ENCODE measurements at regions not wholly inside any gene's neighbourhood (a gene's known extent, or its start where the extent isn't known, plus 50 kb on each side); places are given as distances from the start of the nearest gene placed in this dataset.

DNA sequence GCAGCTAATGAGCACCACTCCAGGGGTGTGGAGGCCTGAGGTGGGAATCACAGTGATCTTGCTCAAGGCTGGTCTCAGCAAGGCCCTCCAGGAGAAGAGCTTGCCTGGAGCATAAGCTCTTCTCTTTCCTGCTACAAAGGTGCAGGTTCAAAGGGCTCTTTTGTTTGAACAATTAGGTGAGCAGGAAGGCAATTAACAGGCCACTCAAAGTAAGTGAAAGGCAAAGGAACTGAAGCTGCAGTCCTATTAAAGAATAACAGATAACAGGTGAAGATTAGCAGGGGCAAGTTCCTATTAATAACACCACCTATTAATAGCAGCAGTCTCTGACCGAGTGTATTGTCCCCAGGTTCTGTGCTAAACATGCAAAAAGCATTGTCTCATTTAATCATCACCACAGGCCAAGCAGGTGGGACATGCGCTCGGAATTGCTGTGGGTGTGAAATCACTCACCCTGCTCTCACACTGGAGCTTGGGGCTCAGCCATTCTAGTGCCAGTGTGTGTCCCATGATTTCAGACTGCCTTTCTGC is 113.8 kb downstream of the RHOU start (continued):
- TF ChIP-seq ERF (CRISPR knock-in tag; IDR thresholded peaks at IDR 0.05): 0 out of 2 replicates have a peak, but pooled peaks have one; percentile 16
- peak; percentile 95 for TF ChIP-seq PPARG (CRISPR knock-in tag; conservative IDR thresholded peaks at IDR 0.05)
- no peak for TF ChIP-seq ZNF816 (CRISPR knock-in tag; IDR thresholded peaks at IDR 0.05; ENCODE audit: borderline replicate concordance)
- no peak for TF ChIP-seq HOXA3 (CRISPR knock-in tag; IDR thresholded peaks at IDR 0.05)
- no peak for TF ChIP-seq TBL1XR1 (IDR thresholded peaks at IDR 0.05; ENCODE audit: borderline replicate concordance, low read length, partially characterized antibody)
- TF ChIP-seq, protein P1, sequence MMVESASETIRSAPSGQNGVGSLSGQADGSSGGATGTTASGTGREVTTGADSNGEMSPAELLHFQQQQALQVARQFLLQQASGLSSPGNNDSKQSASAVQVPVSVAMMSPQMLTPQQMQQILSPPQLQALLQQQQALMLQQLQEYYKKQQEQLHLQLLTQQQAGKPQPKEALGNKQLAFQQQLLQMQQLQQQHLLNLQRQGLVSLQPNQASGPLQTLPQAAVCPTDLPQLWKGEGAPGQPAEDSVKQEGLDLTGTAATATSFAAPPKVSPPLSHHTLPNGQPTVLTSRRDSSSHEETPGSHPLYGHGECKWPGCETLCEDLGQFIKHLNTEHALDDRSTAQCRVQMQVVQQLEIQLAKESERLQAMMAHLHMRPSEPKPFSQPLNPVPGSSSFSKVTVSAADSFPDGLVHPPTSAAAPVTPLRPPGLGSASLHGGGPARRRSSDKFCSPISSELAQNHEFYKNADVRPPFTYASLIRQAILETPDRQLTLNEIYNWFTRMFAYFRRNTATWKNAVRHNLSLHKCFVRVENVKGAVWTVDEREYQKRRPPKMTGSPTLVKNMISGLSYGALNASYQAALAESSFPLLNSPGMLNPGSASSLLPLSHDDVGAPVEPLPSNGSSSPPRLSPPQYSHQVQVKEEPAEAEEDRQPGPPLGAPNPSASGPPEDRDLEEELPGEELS (CRISPR knock-in tag; IDR thresholded peaks at IDR 0.05): peak; percentile 24; the same call in 1 of the 2 replicates
- 0 out of 2 replicates have a peak, but pooled peaks have one; percentile 41 for TF ChIP-seq NR2F6 (IDR thresholded peaks at IDR 0.05)
- TF ChIP-seq NR2F6 (CRISPR knock-in tag; IDR thresholded peaks at IDR 0.05): peak; percentile 48; the same call in 1 of the 2 replicates
- TF ChIP-seq, protein P2, sequence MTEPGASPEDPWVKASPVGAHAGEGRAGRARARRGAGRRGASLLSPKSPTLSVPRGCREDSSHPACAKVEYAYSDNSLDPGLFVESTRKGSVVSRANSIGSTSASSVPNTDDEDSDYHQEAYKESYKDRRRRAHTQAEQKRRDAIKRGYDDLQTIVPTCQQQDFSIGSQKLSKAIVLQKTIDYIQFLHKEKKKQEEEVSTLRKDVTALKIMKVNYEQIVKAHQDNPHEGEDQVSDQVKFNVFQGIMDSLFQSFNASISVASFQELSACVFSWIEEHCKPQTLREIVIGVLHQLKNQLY (CRISPR knock-in tag; IDR thresholded peaks at IDR 0.05): peak; percentile 38; the same call in 1 of the 2 replicates
- TF ChIP-seq, protein P3, sequence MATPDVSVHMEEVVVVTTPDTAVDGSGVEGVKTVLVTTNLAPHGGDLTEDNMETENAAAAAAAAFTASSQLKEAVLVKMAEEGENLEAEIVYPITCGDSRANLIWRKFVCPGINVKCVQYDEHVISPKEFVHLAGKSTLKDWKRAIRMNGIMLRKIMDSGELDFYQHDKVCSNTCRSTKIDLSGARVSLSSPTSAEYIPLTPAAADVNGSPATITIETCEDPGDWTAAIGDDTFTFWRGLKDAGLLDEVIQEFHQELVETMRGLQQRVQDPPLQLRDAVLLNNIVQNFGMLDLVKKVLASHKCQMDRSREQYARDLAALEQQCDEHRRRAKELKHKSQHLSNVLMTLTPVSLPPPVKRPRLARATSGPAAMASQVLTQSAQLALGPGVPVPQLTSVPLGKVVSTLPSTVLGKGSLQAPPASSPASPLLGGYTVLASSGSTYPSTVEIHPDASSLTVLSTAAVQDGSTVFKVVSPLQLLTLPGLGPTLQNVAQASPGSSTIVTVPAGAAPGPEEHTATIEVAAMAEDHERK (CRISPR knock-in tag; IDR thresholded peaks at IDR 0.05; ENCODE audit: low read depth): no peak
- TF ChIP-seq, protein P4, sequence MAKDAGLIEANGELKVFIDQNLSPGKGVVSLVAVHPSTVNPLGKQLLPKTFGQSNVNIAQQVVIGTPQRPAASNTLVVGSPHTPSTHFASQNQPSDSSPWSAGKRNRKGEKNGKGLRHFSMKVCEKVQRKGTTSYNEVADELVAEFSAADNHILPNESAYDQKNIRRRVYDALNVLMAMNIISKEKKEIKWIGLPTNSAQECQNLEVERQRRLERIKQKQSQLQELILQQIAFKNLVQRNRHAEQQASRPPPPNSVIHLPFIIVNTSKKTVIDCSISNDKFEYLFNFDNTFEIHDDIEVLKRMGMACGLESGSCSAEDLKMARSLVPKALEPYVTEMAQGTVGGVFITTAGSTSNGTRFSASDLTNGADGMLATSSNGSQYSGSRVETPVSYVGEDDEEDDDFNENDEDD (CRISPR knock-in tag; IDR thresholded peaks at IDR 0.05; ENCODE audit: borderline replicate concordance): no peak
- TF ChIP-seq, protein P5, sequence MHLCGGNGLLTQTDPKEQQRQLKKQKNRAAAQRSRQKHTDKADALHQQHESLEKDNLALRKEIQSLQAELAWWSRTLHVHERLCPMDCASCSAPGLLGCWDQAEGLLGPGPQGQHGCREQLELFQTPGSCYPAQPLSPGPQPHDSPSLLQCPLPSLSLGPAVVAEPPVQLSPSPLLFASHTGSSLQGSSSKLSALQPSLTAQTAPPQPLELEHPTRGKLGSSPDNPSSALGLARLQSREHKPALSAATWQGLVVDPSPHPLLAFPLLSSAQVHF (CRISPR knock-in tag; IDR thresholded peaks at IDR 0.05): no peak
- TF ChIP-seq, protein P6, sequence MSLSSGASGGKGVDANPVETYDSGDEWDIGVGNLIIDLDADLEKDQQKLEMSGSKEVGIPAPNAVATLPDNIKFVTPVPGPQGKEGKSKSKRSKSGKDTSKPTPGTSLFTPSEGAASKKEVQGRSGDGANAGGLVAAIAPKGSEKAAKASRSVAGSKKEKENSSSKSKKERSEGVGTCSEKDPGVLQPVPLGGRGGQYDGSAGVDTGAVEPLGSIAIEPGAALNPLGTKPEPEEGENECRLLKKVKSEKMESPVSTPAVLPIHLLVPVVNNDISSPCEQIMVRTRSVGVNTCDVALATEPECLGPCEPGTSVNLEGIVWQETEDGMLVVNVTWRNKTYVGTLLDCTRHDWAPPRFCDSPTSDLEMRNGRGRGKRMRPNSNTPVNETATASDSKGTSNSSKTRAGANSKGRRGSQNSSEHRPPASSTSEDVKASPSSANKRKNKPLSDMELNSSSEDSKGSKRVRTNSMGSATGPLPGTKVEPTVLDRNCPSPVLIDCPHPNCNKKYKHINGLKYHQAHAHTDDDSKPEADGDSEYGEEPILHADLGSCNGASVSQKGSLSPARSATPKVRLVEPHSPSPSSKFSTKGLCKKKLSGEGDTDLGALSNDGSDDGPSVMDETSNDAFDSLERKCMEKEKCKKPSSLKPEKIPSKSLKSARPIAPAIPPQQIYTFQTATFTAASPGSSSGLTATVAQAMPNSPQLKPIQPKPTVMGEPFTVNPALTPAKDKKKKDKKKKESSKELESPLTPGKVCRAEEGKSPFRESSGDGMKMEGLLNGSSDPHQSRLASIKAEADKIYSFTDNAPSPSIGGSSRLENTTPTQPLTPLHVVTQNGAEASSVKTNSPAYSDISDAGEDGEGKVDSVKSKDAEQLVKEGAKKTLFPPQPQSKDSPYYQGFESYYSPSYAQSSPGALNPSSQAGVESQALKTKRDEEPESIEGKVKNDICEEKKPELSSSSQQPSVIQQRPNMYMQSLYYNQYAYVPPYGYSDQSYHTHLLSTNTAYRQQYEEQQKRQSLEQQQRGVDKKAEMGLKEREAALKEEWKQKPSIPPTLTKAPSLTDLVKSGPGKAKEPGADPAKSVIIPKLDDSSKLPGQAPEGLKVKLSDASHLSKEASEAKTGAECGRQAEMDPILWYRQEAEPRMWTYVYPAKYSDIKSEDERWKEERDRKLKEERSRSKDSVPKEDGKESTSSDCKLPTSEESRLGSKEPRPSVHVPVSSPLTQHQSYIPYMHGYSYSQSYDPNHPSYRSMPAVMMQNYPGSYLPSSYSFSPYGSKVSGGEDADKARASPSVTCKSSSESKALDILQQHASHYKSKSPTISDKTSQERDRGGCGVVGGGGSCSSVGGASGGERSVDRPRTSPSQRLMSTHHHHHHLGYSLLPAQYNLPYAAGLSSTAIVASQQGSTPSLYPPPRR (CRISPR knock-in tag; IDR thresholded peaks at IDR 0.05; ENCODE audit: borderline replicate concordance): peak; percentile 10; the same call in 1 of the 2 replicates
- no peak for TF ChIP-seq ZKSCAN1 (IDR thresholded peaks at IDR 0.05; ENCODE audit: low read length)
- no peak for TF ChIP-seq ZNF343 (CRISPR knock-in tag; IDR thresholded peaks at IDR 0.05)
- peak; percentile 67 for TF ChIP-seq RARA (CRISPR knock-in tag; IDR thresholded peaks at IDR 0.05)
- TF ChIP-seq U2AF2 (IDR thresholded peaks at IDR 0.05; ENCODE audit: low read depth, low read length): no peak
- no peak for TF ChIP-seq ZNF747 (CRISPR knock-in tag; IDR thresholded peaks at IDR 0.05; ENCODE audit: borderline replicate concordance)
- TF ChIP-seq ZBTB38 (CRISPR knock-in tag; IDR thresholded peaks at IDR 0.05): peak; percentile 45; the same call in 1 of the 2 replicates
- peak; percentile 51 for TF ChIP-seq TCF7 (IDR thresholded peaks at IDR 0.05; ENCODE audit: low read depth)
- TF ChIP-seq RORA (CRISPR knock-in tag; IDR thresholded peaks at IDR 0.05): no peak

Measured in HepG2 (cell line).